ENCODE measurements at regions not wholly inside any gene's neighbourhood (a gene's known extent, or its start where the extent isn't known, plus 50 kb on each side); places are given as distances from the start of the nearest gene placed in this dataset.
A peak's percentile ranks its signal among the peaks of the same experiment; 100 is the strongest.
"Not testable (repeated sequence)": the region's sequence is repeated elsewhere in the genome, so short reads cannot be mapped to it uniquely, and the experiment has no call there.

GRCh38 chr12:84018556-84019179 is 893.9 kb downstream of the SLC6A15 start:
- not testable (repeated sequence) for DNase-seq

DNA sequence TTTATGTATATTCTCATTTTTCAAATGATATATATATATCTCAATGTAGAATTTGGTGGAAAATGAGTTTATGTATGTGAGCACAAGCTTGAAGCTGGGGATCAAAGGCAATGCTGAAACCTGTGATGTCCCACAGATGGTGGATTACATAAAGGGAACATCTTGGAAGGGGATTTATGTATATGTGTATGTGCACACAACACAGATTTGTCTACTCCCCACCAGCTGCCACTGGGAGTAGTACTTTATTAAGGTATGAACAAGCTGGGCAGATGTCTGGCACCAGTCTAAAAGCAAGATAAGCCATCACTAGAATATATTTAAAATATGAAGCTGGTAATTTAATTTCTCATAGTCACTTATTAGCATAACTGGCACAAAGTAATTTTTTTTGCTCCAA is 895.6 kb downstream of the SLC6A15 start:
- no peak for DNase-seq

DNA sequence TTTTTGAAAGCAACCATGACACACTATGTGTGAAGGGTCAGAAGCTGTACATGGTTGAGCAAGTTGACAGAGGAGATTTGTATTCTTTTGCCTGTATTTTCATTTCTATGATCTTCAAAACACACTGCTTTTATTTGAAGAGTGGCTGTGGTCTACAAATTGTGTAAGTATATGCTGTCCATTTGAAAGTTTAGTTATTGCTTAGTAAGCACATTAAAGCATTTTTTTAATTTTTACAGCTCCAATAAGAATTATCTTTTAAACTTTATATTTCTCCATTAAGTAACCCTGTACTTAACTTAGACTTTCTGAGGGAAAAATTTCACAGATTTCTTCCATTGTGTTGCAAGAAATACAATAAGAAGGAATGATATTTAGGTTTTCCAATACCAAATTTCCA is 915.2 kb downstream of the SLC6A15 start:
- no peak for DNase-seq

GRCh38 chr12:83996671-83997070 is 915.9 kb downstream of the SLC6A15 start:
- no peak for DNase-seq

- DNase-seq, result peak; percentile 74
Measured at GRCh38 chr12:83985084-83985483, 927.5 kb downstream of the SLC6A15 start.

DNA sequence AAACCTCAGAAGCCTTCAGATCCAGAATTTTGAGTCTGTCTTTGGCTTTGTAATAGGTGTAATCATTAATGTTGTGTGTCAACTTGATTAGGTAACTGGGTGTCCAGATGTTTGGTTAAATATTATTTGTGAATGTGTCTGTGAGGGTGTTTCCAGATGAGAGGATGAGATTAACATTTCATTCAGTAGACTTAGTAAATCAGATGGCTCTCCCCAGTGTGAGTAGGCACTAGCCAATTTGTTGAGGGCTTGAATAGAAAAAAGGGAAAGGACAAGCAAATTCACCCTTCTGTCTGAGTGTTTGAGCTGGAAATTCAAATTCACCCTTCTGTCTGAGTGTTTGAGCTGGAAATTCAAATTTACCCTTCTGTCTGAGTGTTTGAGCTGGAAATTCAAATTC is 932.2 kb downstream of the SLC6A15 start:
- no peak for DNase-seq

- DNase-seq, result no peak
Measured at GRCh38 chr12:83979785-83980184, 932.8 kb downstream of the SLC6A15 start.

GRCh38 chr12:83971781-83972180 is 940.8 kb downstream of the SLC6A15 start:
- no peak for DNase-seq

- no peak for DNase-seq
Measured at GRCh38 chr12:83960767-83961166, 951.8 kb downstream of the SLC6A15 start.

- DNase-seq, result no peak
Measured at GRCh38 chr12:83958997-83959396, 953.6 kb downstream of the SLC6A15 start.

DNA sequence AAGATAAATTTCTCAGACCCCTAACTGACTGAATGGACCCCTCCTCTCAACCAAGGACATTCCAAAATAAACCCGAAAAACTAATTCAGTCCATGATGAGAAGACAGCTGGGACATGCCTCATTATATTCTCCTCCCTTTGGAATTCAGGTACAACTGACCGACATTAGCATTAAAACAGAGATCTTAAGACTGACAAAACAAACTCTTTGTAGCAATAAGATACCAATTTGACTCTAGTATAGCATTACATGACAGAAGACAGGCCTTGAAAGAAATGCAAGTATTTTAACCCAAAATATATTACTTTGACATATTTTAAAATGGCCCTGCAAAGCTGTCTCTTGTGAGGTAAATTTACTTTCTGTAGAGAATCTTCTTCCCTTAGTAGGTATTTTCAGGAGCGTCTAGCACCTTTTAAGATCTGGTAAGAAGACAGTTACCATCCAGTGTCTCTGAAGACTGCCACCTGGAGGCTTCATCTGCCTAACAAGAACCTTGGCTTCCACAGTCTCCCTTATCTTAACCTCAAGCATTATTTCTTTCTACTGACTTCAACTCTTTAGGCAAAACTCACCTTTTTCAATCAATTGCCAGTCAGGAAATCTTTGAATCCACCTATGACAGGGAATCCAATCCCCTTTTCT is 957.5 kb downstream of the SLC6A15 start:
- no peak for DNase-seq

DNA sequence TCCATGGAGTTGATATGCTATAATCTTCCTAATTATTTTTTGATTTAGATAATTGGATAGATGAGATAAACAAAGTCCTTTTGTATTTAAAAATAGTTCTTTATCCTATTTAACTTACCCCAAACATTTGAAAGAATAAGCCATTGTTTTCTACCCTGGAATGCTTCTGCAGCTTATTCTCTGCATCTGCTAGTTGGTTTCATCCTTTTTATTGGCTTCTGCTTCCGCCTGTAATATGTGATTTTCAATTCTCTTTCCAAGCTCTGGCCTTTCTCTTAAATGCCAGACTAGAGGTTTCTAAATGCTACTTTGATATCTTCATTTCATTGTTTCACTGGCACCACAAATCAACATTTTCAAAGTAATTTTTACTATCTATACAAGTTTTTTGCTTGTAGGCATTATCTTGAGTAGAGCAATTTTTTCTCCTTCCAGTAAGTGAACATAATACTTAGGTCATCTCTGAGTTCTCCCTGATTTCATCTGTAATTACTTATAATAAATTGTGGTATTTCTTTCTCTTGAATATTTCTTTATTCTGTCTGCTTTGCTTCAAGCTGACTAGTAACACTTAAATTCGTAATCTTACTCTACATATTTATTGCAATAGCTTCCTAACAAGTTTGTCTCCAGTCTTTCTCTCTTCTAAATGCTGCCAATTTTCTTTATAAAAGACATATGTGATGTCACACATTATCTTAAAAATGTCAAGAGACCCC is 958.4 kb downstream of the SLC6A15 start:
- no peak for DNase-seq

DNA sequence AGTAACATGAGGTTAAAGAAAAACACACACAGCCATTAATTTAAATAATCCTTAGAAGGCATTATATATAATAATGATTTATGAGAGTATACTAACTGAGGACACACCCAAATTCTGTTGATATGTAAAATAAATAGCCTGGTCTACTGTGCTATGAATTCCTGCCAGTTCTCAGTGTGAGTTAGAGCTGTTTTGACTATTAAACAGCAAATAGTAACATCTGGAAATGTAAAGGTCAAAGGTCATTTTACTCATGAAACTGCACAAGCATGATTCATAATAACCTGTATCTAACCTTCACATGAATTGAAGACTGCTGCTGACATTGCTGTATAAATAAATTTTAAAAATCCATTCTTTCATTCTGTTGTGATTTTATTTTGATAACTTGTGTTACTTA is 966.7 kb downstream of the SLC6A15 start:
- no peak for DNase-seq

DNA sequence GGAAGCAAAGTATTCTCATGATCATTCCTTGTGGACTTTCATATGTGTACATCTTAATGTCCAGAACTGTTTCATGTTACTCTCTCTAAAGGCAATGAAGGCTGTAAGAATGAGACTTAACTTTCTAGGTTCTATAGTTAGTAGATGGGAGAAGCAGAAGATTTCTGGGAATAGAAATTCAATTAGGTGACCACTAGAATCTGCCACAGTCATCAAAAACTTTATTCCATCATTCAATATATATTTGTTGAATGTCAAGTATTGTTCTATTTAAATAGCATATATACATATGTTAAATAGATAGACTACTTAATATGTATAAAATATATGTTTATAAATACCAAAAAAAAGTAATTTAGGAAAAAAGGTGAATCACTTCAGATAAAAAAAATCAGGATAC is 972.9 kb downstream of the SLC6A15 start:
- DNase-seq, result no peak

DNA sequence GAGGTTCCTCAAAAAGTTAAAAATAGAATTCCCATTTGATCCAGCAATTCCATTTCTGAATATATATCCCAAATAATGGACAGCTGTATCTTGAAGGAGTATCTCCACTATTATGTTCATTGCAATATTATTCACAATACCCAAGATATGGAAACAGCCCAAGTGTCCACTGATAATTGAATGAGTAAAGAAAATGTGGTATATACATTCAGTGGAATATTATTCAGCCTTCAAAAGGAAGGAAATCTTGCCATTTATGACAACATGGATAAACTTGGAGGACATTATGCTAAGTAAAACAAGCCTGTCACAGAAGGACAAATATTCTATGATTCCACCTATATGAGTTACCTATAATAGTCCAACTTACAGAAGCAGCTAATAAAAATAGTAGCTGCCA is 979.0 kb downstream of the SLC6A15 start:
- no peak for DNase-seq

DNA sequence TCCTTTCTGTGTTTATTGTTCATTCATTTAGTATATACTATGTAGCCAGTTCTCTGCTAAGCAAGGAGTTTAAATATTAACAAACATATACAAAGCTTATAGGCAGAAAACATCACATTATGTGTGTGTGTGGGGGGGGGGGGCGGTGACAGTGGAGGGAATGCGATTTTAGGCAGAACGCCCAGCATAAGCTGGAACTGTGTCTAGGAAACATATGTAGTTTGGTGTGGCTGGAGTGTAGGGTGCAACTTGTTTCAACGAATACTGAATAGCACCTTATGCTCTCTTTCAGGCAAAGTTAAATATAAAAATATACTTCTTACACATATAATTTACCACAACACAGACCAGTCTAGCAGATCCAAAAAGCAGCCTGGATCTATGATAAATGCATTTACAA is 980.6 kb downstream of the SLC6A15 start:
- DNase-seq, result no peak

DNA sequence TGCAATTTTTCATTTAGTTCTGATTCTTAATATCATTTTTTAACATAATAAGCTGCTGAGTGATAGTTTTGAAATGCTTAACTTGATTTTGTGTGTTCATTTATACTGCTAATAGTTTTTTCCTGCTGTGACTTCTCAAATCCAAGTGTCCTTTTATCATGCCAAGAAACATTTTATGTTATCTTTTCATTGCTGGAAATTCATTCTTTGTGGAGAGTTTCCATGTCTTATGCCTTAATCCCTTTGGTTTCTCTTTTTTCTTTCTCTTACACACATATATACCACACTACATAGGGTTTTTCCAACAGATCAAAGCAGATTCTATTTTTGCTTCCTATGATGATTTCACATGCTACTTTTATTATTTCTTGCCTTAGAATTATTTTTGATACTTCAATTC is 981.1 kb downstream of the SLC6A15 start:
- DNase-seq, result no peak

DNA sequence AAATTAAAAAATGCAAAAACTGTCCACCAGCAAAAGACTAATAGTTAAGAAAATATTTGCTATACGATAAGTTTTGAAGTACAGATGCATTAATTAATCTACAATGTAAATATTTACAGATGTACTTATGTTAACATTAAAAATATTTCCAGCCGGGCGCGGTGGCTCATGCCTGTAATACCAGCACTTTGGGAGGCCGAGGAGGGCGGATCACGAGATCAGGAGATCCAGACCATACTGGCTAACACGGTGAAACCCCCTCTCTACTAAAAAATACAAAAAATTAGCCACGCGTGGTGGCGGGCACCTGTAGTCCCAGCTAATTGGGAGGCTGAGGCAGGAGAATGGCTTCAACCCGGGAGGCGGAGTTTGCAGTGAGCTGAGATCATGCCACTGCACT is 982.8 kb downstream of the SLC6A15 start:
- not testable (repeated sequence) for DNase-seq

DNA sequence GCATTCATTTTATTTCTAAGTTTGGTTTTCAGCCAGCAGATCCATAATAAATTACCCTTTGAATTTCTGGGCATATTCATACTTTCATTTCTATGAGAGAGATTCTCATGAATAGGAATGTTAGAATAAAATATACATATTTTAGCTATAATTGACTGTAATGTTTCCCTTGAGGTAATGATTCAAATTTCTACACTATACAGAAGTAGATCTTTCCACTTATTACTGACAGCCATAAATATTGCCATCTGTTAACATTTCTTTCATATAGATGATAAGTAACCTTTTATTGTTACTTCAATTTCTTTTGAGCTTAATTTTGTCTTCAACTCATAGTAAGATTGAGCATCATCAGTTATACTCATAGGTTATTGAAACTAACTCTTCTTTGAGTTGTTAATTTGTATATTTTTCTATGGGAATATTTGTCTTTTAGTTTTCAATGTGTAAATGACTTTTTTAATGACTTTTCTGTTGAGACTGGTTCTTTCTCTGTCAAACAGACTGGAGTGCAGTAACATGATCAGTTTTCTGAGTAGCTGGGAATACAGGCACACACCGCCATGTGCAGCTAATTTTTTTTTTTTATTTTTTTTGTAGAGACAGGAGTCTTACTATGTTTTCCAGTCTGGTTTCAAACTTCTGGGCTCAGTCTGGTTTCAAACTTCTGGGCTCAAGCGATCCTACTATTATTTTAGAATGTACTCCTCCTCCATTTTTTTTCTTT is 991.6 kb downstream of the SLC6A15 start:
- DNase-seq, result no peak

DNA sequence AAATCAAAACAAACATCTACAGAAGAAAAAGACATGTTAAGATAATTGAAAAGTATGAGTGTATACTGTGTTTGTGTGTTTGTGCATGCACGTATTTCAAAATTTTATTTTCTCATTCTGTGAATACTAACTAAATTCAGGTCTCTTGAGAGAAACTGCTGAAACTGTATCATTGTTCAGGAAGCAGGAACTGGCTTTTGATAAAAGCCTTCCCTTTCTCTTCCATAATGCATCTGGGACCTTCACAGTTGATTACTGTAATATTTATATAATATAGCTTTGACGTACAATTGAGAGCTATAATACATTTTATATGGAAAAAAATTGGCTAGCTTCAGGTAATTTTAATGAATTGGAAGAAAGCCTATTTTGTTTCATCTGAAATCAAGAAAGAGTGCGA is 993.5 kb downstream of the SLC6A15 start:
- DNase-seq, result no peak

- no peak for DNase-seq
Measured at GRCh38 chr12:83904175-83904574, 1008.4 kb downstream of the SLC6A15 start.

GRCh38 chr12:83896416-83896815 is 1016.2 kb downstream of the SLC6A15 start:
- no peak for DNase-seq

DNA sequence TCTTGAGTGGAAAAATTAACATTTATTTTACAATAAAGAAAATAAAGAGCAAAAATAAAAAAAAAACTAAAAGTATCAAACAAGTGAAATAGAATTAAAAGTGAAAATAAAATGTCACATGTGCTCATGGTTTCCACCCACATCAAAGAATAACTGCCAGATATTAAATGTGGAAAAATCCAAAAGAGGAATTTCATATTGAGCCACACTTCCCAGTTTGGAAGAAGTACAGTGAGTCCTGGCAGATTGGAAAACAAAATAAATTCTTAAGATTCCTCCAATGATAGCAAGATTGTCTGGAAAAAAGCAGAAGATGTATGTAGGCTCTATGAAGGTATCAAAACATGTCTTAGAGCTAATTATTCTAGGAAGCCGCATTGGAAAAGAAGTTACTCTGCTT is 1019.5 kb downstream of the SLC6A15 start:
- DNase-seq, result no peak

DNA sequence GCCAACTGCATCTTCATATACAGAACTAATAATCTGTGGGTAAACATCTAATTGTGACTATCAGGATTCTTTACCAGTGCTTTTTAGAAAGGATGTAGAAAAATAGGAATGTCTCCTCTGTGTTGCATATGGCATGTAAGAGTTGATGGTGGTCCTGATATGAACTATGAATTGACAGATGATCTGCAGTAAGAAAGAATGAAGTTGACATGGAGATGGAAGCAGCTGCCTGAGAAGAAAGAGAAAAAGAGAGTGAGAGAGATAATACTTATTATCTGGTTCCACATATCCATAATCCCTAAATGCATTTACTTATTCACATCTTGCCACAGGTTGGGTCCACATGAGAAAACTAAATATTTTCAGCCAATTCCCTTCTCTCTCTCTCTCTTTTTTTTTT is 1022.9 kb downstream of the SLC6A15 start:
- no peak for DNase-seq

All from NCI-H1105 (cell line).